Right renal cortex interstitium (tissue), 3 donors: ENCODE measurements at regions not wholly inside any gene's neighbourhood (a gene's known extent, or its start where the extent isn't known, plus 50 kb on each side); places are given as distances from the start of the nearest gene placed in this dataset.
A peak's percentile ranks its signal among the peaks of the same experiment; 100 is the strongest.

Source experiments
- DNase-seq, 3 donors: peaks; one replicate each; pipeline ENCODE4 v3.0.0-alpha.2; 2013; ENCODE audit warnings: low read depth in 3 of 3, low spot score in 2 of 3

DNA sequence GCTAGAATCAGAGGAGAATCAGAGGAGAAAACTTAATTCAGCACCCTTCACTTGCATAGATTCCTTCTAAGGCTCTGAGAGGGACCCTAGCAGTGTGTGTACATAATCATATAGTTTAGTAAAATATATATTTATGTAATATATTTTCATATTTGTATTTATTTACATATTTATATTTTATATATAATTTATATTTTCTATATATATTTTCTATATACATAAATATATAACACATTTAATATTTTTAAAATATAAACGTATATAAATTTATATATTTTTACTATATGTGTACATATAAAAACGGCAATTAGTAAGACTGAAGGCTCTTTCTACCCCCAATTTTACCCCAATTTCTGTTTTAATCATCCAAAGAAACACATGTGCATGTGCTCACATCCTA is 80.3 kb downstream of the NXPE2 start:
- DNase-seq: no peak

DNA sequence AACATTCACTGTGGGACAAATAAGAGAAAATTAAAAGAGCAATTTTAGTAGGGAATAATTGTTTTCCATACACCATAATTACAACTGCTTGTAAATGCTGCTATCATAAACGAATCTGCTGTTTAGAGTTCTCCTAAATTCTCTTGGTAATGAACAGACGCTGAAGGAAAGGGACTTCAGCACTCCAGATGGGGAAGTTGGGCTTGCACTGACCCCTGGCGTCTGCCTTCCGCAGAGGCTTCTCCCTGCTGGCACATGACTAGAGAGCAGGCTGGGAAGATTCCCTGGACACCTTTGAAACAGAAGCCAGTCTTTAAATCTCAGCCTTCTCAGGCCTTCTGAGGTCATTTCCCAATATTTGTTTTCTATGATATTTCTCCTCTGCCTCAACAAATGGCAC is 84.1 kb downstream of the NXPE2 start:
- peak in 1 of 3 donors; percentile 34 for DNase-seq

- no peak for DNase-seq
Measured at GRCh38 chr11:114764563-114764962, 86.2 kb downstream of the NXPE2 start.

GRCh38 chr11:114771172-114771571 is 92.8 kb downstream of the NXPE2 start:
- DNase-seq: no peak

- no peak for DNase-seq
Measured at GRCh38 chr11:114773541-114774338, 95.4 kb downstream of the NXPE2 start.

DNA sequence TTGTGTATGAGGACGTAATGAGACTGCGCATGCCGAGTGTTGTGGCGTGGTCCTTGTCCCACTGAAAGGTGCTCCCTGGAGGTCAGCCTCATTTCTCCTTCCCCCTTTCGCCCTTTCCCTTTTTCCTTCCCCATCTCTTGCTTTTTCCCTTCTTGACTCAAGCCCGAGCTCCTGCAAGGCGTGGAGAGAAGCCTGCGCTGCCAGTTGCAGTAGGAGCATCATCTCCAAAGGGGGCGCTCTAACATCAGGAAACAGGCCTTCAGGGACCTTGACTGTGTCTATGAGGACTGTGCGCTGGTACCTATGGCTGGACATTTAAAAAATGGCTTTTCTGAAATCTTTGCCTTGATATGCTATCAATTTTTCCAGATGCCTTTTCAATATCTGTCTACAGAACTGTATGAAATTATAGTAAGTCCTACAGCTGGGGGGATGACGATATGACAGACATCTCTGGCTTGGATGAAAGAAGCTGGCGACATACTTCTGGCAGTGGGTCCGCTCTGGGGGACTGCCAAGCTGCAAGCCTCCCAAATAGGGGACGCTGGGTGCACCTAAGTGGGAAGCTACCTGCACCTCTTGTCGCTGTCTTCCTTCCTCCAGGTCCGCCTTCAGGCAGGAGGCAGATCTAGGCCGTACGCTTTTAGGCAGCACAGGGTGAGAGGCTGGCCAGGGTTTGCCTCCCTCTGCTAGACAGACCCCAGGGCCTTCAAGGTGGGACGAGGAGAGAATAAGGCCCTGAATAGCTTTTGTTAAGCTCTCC is 96.5 kb downstream of the NXPE2 start:
- DNase-seq: peak; percentile 68 to 72 (median 72)

- DNase-seq: no peak
Measured at GRCh38 chr11:114775875-114776621, 97.7 kb downstream of the NXPE2 start.

- no peak for DNase-seq
Measured at GRCh38 chr11:114776956-114777355, 98.6 kb downstream of the NXPE2 start.

DNA sequence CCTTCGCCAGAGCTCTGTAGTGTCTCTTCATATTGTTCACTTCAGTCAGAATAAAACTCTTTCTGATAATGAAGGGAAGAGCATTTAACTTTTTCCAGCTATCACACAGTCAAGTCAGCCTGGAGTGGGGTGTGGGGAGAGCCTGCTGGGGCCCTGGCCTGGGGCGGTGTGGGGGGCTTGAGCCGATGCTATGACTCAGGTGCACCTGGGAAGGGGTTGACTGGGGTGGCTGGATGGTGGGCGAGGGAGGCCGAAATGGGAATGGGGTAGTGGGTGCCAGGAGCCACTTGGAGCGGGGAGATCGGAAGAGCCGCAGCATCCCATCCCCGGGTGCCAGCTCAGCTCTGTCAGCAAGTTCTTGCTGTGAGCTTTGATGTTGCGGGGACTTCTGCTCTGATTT is 100.9 kb downstream of the NXPE2 start:
- DNase-seq: no peak

- DNase-seq: no peak
Measured at GRCh38 chr11:114782650-114783310, 104.5 kb downstream of the NXPE2 start.

- DNase-seq: no peak
Measured at GRCh38 chr11:114783805-114784204, 105.5 kb downstream of the NXPE2 start.

DNA sequence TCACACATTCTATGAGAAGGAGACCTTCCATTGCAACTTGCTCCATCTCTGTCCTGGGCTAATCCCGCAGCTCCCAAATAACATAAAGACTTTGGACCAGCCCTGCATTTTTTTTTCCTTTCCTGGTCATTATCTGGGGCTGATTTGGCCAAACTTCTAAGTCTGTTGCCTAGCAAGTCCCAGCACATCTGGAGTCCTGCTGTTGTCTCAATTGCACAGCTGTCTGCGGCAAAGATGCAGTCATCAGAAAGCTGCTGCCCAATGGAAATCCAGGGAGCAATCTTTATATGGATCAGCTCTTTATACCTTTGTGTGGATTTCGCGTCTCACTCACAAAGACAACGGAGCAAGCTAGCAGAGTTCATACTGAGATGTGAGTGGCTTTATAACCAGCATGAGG is 105.9 kb downstream of the NXPE2 start:
- no peak for DNase-seq

DNA sequence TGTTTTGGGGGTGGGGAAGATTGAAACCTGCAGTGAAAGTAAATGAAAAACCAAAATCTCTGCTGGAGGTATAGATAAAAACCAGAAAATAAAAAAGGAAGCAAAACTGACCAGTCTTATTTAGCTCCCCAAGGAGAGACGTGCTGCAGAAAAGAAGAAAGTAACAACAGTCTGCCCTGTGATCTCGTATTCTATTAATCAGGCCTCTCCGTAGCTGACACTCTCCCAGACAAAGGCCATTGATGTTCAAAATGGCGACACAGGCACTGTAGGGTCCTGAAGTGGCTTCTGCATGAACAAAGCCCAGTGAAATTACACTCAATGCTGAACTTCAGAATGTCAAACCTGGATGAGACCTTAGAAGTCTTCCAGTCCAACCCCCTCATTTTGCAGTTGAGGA is 106.6 kb downstream of the NXPE2 start:
- no peak for DNase-seq

GRCh38 chr11:114785820-114786219 is 107.5 kb downstream of the NXPE2 start:
- no peak for DNase-seq

DNA sequence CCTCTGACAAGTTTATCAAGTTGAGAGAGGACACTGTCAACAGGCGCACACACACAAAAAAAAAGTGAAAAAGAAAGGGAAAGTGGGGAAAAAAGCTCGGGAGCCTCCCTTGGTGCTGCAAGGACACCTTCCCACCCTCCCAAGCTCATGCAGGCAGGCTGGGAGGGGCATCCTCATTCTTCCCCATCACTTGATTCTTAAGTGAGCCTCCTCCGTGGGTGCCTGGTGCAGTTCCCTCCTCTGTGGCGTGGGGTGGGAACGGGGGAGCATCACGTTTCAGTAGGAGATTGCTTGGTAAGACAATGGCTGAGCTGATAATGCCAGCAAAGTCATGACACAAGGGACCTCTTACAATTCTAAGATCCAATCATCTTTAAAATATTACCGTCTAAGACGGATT is 108.8 kb downstream of the NXPE2 start:
- no peak for DNase-seq

DNA sequence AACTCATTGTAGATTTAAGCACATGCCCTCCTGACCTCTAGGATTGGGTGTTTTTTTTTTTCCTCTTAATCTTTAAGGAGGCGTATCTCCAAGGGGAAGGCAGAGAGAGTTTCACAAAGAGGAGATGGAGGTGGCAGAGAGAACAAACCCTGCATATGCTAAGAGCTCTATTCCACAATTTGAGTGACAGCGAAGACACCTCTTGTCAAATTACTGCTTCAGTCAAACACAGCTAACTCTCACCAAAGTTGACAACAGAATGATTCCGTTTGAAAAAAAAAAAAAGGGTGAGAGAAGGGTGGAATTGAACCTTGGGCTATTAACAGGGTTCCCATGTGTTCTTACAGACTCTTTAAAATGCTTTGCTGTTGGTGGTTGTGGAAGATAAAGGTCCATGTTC is 112.6 kb downstream of the NXPE2 start:
- no peak for DNase-seq

DNA sequence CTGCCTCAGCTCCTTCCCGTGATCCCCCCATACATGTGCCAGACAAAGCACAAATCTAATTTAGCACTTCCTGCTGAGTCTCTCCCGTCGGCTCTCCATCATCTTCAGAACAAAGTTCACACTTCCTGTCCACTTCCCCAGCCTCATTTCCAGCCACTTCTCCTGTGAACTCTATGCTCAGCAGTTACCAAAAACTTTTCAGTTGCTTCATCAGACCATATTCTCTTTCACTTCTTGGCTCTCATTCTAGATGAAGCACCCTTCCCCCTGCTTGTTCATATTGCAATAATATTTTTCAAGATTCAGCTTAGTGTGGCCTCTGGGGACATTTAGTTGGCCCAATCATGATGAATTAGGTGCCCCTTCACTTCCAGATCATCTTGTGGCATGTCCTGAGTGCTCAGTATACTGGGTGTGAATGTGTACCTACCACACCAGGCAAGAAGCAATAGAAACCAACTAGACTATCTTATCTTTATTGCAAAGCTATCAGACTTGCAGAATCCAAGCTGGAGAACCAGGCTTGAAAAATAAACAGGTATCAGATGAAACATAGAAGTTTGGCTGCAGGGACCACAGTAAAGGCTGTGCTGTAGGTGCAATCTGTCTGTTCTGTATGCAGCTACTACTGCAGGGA is 115.8 kb downstream of the NXPE2 start:
- DNase-seq: no peak

DNA sequence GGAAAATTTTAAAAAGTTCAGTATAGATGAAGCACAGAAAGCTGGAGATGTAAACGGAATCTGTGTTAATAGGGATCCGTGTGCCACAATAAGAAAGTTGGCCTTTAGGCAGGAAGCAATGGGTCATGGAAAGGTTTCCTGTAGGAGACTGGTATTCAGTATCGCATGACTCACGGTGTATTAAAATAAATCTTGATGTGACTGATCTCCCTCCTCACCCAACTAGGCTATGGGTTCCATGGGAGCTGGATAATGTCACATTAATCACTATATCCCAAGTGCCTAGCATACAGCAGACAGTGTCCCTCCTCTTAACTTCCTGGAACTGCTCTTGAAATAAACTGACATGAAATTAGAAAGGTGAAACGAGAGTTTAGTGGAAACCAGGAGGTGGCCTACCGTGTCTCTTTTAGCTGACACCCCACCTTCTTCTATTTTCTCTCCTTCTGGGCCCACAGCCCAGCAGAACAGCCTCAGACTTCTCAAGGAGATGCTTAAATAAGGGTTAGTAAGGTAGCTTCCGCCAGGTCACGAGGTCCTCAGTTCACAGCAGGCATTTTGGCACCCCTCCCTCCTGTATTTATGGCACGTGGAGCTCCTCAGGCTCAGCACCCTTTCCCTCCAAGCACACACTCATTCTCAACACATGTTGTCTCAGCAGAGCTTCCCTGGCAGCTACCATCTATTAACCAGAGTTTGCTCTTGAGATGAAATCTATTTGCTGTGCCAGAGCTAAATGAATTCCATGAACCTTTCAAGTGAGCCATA is 118.8 kb downstream of the NXPE2 start:
- DNase-seq: no peak

DNA sequence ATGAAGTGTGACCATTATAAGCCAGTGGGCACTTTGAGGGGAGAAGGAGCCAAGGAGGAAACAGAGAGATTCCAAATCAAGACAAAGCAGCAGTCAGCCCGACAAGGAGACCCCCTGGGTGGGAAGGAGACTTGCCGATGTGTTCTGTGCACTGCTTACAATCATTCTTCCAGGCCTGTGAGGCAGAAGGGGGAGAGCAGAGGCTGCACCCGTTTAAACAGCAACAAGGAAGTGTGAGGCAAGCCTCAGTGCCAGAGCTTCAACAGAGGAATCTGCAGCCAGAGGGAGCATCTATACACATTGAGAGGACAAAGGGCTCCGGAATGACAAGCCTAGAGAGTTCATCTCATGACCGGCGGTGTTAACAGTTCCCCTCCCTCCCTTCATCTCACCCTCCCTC is 121.1 kb downstream of the NXPE2 start:
- DNase-seq: no peak

GRCh38 chr11:114801773-114802172 is 123.4 kb downstream of the NXPE2 start:
- no peak for DNase-seq
